ENCODE measurements at regions not wholly inside any gene's neighbourhood (a gene's known extent, or its start where the extent isn't known, plus 50 kb on each side); places are given as distances from the start of the nearest gene placed in this dataset.
A peak's percentile ranks its signal among the peaks of the same experiment; 100 is the strongest.

DNA sequence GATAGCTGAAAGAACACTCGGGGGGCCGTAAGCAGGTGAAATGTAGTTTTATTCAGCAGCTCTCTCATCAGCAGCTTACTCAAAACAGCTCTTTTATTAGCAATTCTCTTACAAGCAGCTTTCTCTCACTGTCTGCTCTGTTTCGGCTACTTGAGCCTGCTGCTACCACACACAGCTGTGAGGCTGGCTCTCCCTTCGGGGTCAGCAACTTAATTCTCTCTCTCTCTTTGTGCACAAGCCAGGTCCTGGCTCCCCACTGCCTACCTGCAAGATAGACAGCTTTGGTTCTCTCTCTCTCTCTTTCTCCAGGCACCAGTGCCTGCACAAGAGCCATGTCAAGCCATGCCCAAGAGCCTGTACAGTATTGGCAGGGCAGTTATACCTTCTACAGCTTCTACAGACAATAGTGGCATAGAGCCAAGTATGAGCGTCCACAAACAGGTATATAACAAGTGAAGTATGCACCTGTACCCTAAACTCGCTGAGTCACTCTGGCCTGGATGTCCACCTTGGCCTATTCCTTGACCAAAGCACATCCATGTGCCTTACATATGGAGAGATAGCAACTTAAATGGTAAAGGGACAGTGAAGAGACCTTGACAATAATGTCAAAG, 110.8 kb downstream of the MTNR1B start:
- no peak for DNase-seq

DNA sequence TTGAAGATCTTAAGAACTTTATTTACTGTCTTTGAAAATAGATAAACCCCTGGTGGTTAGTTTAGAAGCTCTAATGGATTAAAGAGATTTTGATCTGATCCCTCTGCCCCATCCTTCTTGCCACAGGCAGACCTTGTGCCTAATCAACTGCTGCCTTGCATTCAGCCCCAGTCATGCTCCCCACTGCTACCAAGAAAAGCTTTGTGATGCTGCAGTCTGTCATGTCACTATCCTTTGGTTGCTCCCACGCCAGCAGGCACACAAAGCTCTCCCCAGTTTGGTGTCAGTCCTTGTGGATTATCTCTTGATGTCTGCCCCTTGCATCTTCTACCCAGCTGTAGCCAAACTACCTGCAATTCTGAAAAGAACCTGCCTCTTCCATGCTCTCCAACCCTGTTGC, 112.2 kb downstream of the MTNR1B start:
- no peak for DNase-seq

DNA sequence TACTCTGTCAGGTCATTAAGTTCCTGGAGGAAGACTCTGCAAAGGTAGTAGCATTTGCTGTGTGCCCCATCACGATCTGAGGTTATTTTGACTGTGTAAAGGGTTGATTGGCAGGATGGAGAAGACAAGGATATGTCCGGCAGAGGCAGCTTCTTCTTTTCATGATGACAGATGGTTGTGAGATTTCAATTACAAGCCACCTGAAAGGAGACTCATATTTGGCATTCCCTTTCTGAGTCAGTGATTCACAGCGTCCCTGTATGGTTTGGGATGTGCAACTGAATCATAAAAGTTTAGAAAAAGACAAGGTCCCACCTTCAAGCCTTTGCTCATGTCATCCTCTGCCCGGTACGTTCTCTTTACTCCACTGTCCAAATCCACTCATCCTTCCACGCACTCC, 113.4 kb downstream of the MTNR1B start:
- no peak for DNase-seq

DNA sequence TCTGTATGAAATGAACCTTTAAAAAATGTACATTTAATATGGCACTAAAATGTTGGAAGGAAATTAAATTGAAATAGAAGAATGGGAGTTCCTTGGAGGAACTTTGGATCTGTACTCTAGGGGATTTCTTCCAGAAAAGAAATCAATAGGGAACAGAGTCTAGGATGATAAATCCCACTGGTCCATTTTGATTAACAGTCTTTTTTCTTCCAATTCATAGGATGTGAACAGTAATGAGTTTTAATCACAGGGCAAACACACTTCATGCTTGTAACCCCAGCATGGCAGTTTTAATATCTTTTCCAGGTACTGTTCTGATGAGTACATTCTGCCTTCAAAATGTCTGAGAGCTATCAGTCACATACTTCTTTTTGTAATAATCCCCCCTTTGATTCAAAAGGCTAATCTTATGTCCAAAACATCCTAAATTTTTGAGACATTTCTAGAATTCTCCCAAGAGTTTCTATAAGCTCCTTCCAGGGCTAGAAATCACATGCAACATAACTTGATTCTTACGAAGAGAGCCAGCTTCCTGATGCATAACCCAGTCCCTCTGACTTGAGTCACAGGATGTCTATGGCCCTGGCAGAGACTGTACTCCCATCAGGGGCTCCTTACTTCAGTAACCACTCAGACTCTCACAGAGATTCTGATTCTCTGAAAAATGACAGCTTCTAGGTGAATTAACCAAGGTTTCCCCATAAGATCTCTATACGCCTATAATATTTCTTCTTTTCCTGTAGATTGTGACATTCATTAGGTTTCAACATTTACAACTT, 112.9 kb downstream of the SLC36A4 start:
- DNase-seq = peak in 1 of 2 experiments; percentile 37

DNA sequence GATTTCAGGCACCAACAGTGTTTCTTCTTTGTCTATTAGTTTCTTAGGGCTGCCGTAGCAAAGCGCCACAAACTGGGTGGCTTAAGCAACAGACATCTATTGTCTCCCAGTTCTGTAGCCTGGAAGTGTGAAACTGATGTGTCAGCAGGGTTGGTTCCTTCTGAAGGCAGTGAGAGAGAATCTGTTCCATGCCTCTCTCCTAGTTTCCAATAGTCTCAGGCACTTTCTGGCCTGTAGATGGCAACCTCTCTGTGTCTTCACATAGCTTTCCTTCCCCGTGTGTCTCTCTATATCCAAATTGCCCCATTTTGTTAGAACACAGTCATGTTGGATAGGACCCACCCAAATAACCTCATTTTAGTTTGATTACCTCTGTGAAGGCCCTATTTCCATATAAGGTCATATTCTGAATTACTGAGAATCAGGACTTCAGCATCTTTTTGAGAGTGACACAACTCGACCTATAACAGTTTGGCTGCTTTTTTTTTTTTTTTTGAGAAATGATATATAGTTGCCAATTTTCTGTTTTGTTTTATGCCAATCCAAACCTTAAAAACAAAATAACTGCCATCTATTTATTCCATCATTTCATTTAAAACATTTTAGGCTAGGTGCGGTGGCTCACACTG, 108.2 kb downstream of the SLC36A4 start:
- DNase-seq = peak; percentile 27 to 67

Measured in SW 1271 (cell line).